Caco-2 (cell line): ENCODE measurements at regions not wholly inside any gene's neighbourhood (a gene's known extent, or its start where the extent isn't known, plus 50 kb on each side); places are given as distances from the start of the nearest gene placed in this dataset.

ENCODE experiments used
- BruUV-seq: library from RNA; stranded (reverse); fragments of 400-500 nt; replicated peaks from 2 replicates; lab custom pipeline; 2021; lab: Mats Ljungman, UMichigan
- CTCF ChIA-PET: fragments of 300-600 bp; sonication (Branson Sonifier 250); formaldehyde crosslinking; loops from one replicate; lab custom pipeline; 2022; ENCODE audit warnings: antibody characterized with exemption; lab: Charles Lee
- POLR2A ChIA-PET: fragments of 300-600 bp; sonication (Branson Sonifier 250); formaldehyde crosslinking; loops from one replicate; lab custom pipeline; 2022; ENCODE audit warnings: antibody characterized with exemption; lab: Charles Lee
- DNase-seq, 2 experiments: peaks; one replicate each; pipeline versions ENCODE4 v3.0.0 to v3.0.0-alpha.2; 2020 to 2022
- H3K27me3 ChIP-seq: replicated peaks from 2 replicates; pipeline ENCODE4 v1.6.0; 2011; ENCODE audit warnings: low read length; ENCODE audit not compliant: control insufficient read depth, insufficient read depth
- H3K36me3 ChIP-seq: 2 replicates; pipeline ENCODE4 v1.5.1; 2011; ENCODE audit warnings: low read length; ENCODE audit not compliant: control insufficient read depth, insufficient read depth
- H3K4me1 ChIP-seq: fragments of 250-450 bp; sonication (Bioruptor Pico); 2 replicates; pipeline ENCODE4 v1.5.1; 2020; ENCODE audit warnings: mild to moderate bottlenecking
- H3K4me3 ChIP-seq: 2 replicates; pipeline ENCODE4 v1.5.1; 2011; ENCODE audit warnings: low read depth, mild to moderate bottlenecking, control low read depth, low read length
- H3K9me3 ChIP-seq: fragments of 250-450 bp; sonication (Bioruptor Pico); 2 replicates; pipeline ENCODE4 v1.5.1; 2020; ENCODE audit warnings: mild to moderate bottlenecking, moderate library complexity
- H3K27ac Mint-ChIP-seq: one replicate; pipeline ENCODE4 v1.8.0; 2022; ENCODE audit warnings: mixed read lengths; ENCODE audit not compliant: unreplicated experiment
- H3K27me3 Mint-ChIP-seq: one replicate; pipeline ENCODE4 v1.8.0; 2022; ENCODE audit warnings: mixed read lengths; ENCODE audit not compliant: insufficient read depth, unreplicated experiment
- H3K36me3 Mint-ChIP-seq: one replicate; pipeline ENCODE4 v1.8.0; 2022; ENCODE audit warnings: mild to moderate bottlenecking, mixed read lengths; ENCODE audit not compliant: insufficient read depth, unreplicated experiment
- H3K4me1 Mint-ChIP-seq: one replicate; pipeline ENCODE4 v1.8.0; 2022; ENCODE audit warnings: low read depth, mixed read lengths; ENCODE audit not compliant: unreplicated experiment
- H3K4me3 Mint-ChIP-seq: one replicate; pipeline ENCODE4 v1.8.0; 2022; ENCODE audit warnings: mild to moderate bottlenecking, moderate library complexity, mixed read lengths; ENCODE audit not compliant: unreplicated experiment
- H3K9me3 Mint-ChIP-seq: one replicate; pipeline ENCODE4 v1.8.0; 2022; ENCODE audit warnings: mixed read lengths; ENCODE audit not compliant: unreplicated experiment
- CTCF ChIP-seq, 2 experiments: fragments of 200-600 bp in 1 of 2; IDR thresholded peaks; 1 replicate in 1 of 2; 2 replicates in 1 of 2; pipeline versions ENCODE4 v1.5.1 to v1.8.0; 2011 to 2022; ENCODE audit warnings: antibody characterized with exemption in 1 of 2, control low read depth in 1 of 2, inconsistent platforms in 1 of 2, low read depth in 1 of 2, low read length in 1 of 2, mild to moderate bottlenecking in 1 of 2, moderate library complexity in 1 of 2; ENCODE audit not compliant: insufficient read depth in 1 of 2, severe bottlenecking in 1 of 2, unreplicated experiment in 1 of 2
- intact Hi-C: fragments of 100-400 bp; cut with micrococcal nuclease; formaldehyde crosslinking; loops from one replicate; pipeline ENCODE4 v1.10.0; 2022; ENCODE audit not compliant: unreplicated experiment

- BruUV-seq, result no TSS peak
- TF ChIP-seq CTCF (IDR thresholded peaks at IDR 0.05; ENCODE audit: insufficient read depth in 1 of 2, low read depth in 1 of 2, low read length in 1 of 2, severe bottlenecking in 1 of 2, unreplicated experiment in 1 of 2), result no peak
- no peak overlapping the region for H3K4me3 Mint-ChIP-seq
- no peak overlapping the region for H3K4me3 ChIP-seq
- POLR2A ChIA-PET, result no interaction called here
- H3K9me3 ChIP-seq, result no peaks in the 10 kb centered on the region
- H3K27me3 Mint-ChIP-seq, result peaks cover 8% of the 10 kb centered on the region
- CTCF ChIA-PET, result no interaction called here
- no peaks in the 10 kb centered on the region for H3K36me3 ChIP-seq
- H3K4me1 ChIP-seq, result no peaks in the 10 kb centered on the region
- no peak overlapping the region for H3K27ac Mint-ChIP-seq
- H3K36me3 Mint-ChIP-seq, result no peaks in the 10 kb centered on the region
- H3K27me3 ChIP-seq, result no peaks in the 10 kb centered on the region
- intact Hi-C loops, result no loop called here
- no peaks in the 10 kb centered on the region for H3K4me1 Mint-ChIP-seq
- H3K9me3 Mint-ChIP-seq, result no peaks in the 10 kb centered on the region
- DNase-seq, result no peak
Measured at GRCh38 chr3:81891055-81891895, 129.8 kb upstream of the GBE1 start.

- H3K4me3 Mint-ChIP-seq, result no peak overlapping the region
- intact Hi-C loops, result no loop called here
- no peaks in the 10 kb centered on the region for H3K4me1 Mint-ChIP-seq
- H3K36me3 Mint-ChIP-seq, result no peaks in the 10 kb centered on the region
- no peak for DNase-seq
- ChIA-PET POLR2A (no interaction called here), CTCF (no interaction called here)
- peaks cover 11% of the 10 kb centered on the region for H3K27me3 Mint-ChIP-seq
- Histone ChIP-seq H3K36me3 (no peaks in the 10 kb centered on the region), H3K4me3 (no peak overlapping the region), H3K4me1 (no peaks in the 10 kb centered on the region), H3K27me3 (no peaks in the 10 kb centered on the region), H3K9me3 (no peaks in the 10 kb centered on the region)
- H3K9me3 Mint-ChIP-seq, result no peaks in the 10 kb centered on the region
- H3K27ac Mint-ChIP-seq, result no peak overlapping the region
- BruUV-seq, result no TSS peak
- TF ChIP-seq CTCF (IDR thresholded peaks at IDR 0.05; ENCODE audit: insufficient read depth in 1 of 2, low read depth in 1 of 2, low read length in 1 of 2, severe bottlenecking in 1 of 2, unreplicated experiment in 1 of 2), result no peak
Measured at GRCh38 chr3:81888914-81889557, 127.6 kb upstream of the GBE1 start.

GRCh38 chr3:81887448-81887847 is 126.0 kb upstream of the GBE1 start:
- no peak overlapping the region for H3K4me3 ChIP-seq
- H3K4me1 ChIP-seq, result no peaks in the 10 kb centered on the region
- BruUV-seq, result no TSS peak
- Mint-ChIP-seq H3K36me3 (no peaks in the 10 kb centered on the region), H3K27me3 (peaks cover 8% of the 10 kb centered on the region), H3K4me3 (no peak overlapping the region), H3K27ac (no peak overlapping the region), H3K9me3 (no peaks in the 10 kb centered on the region), H3K4me1 (no peaks in the 10 kb centered on the region)
- no peaks in the 10 kb centered on the region for H3K9me3 ChIP-seq
- ChIA-PET POLR2A (no interaction called here), CTCF (no interaction called here)
- no peak for TF ChIP-seq CTCF (IDR thresholded peaks at IDR 0.05; ENCODE audit: insufficient read depth in 1 of 2, low read depth in 1 of 2, low read length in 1 of 2, severe bottlenecking in 1 of 2, unreplicated experiment in 1 of 2)
- no peak for DNase-seq
- no peaks in the 10 kb centered on the region for H3K36me3 ChIP-seq
- intact Hi-C loops, result no loop called here
- H3K27me3 ChIP-seq, result no peaks in the 10 kb centered on the region
